GM23338 (cell line): ENCODE measurements at regions not wholly inside any gene's neighbourhood (a gene's known extent, or its start where the extent isn't known, plus 50 kb on each side); places are given as distances from the start of the nearest gene placed in this dataset.

Source experiments
- ATAC-seq: fragments of 200-7000 bp; cut with Tn5 transposase; 3 replicates; pipeline ENCODE4 v1.9.1; 2020
- DNase-seq: peaks from one replicate; pipeline ENCODE4 v3.0.0-alpha.2; 2015; ENCODE audit warnings: low spot score
- H2AFZ ChIP-seq: fragments of 200-600 bp; sonication (generic); 2 replicates; pipeline ENCODE4 v1.8.0; 2016; ENCODE audit warnings: antibody characterized with exemption, mild to moderate bottlenecking, moderate library complexity
- H3F3A ChIP-seq: fragments of 200-600 bp; sonication (generic); replicated peaks from 2 replicates; pipeline ENCODE4 v1.8.0; 2017; ENCODE audit warnings: antibody characterized with exemption, mixed run types, low read depth
- H3K27ac ChIP-seq: fragments of 200-600 bp; sonication (generic); 2 replicates; pipeline ENCODE4 v1.6.1; 2016; ENCODE audit warnings: low read depth
- H3K27me3 ChIP-seq: fragments of 200-600 bp; sonication (generic); 2 replicates; pipeline ENCODE4 v1.8.0; 2016; ENCODE audit warnings: mild to moderate bottlenecking, mixed run types, moderate library complexity; ENCODE audit not compliant: insufficient read depth
- H3K36me3 ChIP-seq: fragments of 200-600 bp; sonication (generic); 2 replicates; pipeline ENCODE4 v1.8.0; 2016; ENCODE audit warnings: mild to moderate bottlenecking; ENCODE audit not compliant: insufficient read depth
- H3K4me1 ChIP-seq: fragments of 200-600 bp; sonication (generic); 2 replicates; pipeline ENCODE4 v1.8.0; 2016; ENCODE audit warnings: mild to moderate bottlenecking, moderate library complexity; ENCODE audit not compliant: insufficient read depth
- H3K4me2 ChIP-seq: fragments of 200-600 bp; sonication (generic); 2 replicates; pipeline ENCODE4 v1.7.1; 2017; ENCODE audit warnings: mixed run types
- H3K4me3 ChIP-seq: fragments of 200-600 bp; sonication (generic); 2 replicates; pipeline ENCODE4 v1.6.1; 2016; ENCODE audit warnings: mixed run types
- H3K79me2 ChIP-seq: fragments of 200-600 bp; sonication (generic); replicated peaks from 2 replicates; pipeline ENCODE4 v1.8.0; 2017; ENCODE audit warnings: mild to moderate bottlenecking; ENCODE audit not compliant: insufficient read depth
- H3K9me2 ChIP-seq: fragments of 200-600 bp; sonication (generic); 2 replicates; pipeline ENCODE4 v1.8.0; 2017; ENCODE audit not compliant: insufficient read depth
- H4K20me1 ChIP-seq: fragments of 200-600 bp; sonication (generic); replicated peaks from 2 replicates; pipeline ENCODE4 v1.8.0; 2017; ENCODE audit warnings: mild to moderate bottlenecking; ENCODE audit not compliant: insufficient read depth
- H3K27ac Mint-ChIP-seq: 2 replicates; pipeline ENCODE4 v1.8.0; 2020; ENCODE audit warnings: inconsistent platforms, mild to moderate bottlenecking, moderate library complexity, mixed read lengths
- H3K27me3 Mint-ChIP-seq: 3 replicates; pipeline ENCODE4 v1.8.0; 2022; ENCODE audit warnings: low read depth, mild to moderate bottlenecking, moderate library complexity, mixed read lengths, inconsistent platforms; ENCODE audit not compliant: insufficient read depth, poor library complexity
- H3K36me3 Mint-ChIP-seq: 3 replicates; pipeline ENCODE4 v1.8.0; 2021; ENCODE audit warnings: low read depth, mild to moderate bottlenecking, inconsistent platforms, moderate library complexity, mixed read lengths
- H3K4me1 Mint-ChIP-seq: 3 replicates; pipeline ENCODE4 v1.8.0; 2020; ENCODE audit warnings: mild to moderate bottlenecking, inconsistent platforms, mixed read lengths
- H3K4me3 Mint-ChIP-seq: 3 replicates; pipeline ENCODE4 v1.8.0; 2021; ENCODE audit warnings: moderate library complexity, mild to moderate bottlenecking, inconsistent platforms, mixed read lengths
- H3K9me3 Mint-ChIP-seq: 3 replicates; pipeline ENCODE4 v1.8.0; 2020; ENCODE audit warnings: moderate library complexity, mild to moderate bottlenecking, inconsistent platforms, mixed read lengths
- CREB1 ChIP-seq: fragments of 250-450 bp; sonication (Bioruptor Pico); IDR thresholded peaks from 2 replicates; pipeline ENCODE4 v1.5.0; 2020; ENCODE audit warnings: low read depth, mild to moderate bottlenecking, moderate library complexity
- ETS1 ChIP-seq: IDR thresholded peaks from 2 replicates; pipeline ENCODE4 v1.6.1; 2016; ENCODE audit warnings: antibody characterized with exemption
- EZH2 ChIP-seq: fragments of 200-600 bp; sonication (generic); IDR thresholded peaks from one replicate; pipeline ENCODE4 v1.8.0; 2017; ENCODE audit warnings: antibody characterized with exemption, mild to moderate bottlenecking, low read depth; ENCODE audit not compliant: unreplicated experiment
- EZH2phosphoT487 ChIP-seq: fragments of 200-600 bp; sonication (generic); IDR thresholded peaks from one replicate; pipeline ENCODE4 v1.8.1; 2018; ENCODE audit warnings: antibody characterized with exemption; ENCODE audit not compliant: unreplicated experiment
- JUNB ChIP-seq: IDR thresholded peaks from one replicate; pipeline ENCODE4 v1.6.1; 2016; ENCODE audit warnings: antibody characterized with exemption; ENCODE audit not compliant: unreplicated experiment
- NANOG ChIP-seq: IDR thresholded peaks from 2 replicates; pipeline ENCODE4 v1.6.1; 2016; ENCODE audit warnings: antibody characterized with exemption, borderline replicate concordance
- POLR2AphosphoS5 ChIP-seq: IDR thresholded peaks from 2 replicates; pipeline ENCODE4 v1.6.1; 2016; ENCODE audit warnings: antibody characterized with exemption, low read depth
- STAT1 ChIP-seq: IDR thresholded peaks from one replicate; pipeline ENCODE4 v1.6.1; 2016; ENCODE audit warnings: antibody characterized with exemption; ENCODE audit not compliant: unreplicated experiment
- ZNF114 ChIP-seq: fragments of 250-450 bp; sonication (Bioruptor Pico); IDR thresholded peaks from 2 replicates; pipeline ENCODE4 v1.5.0; 2020; ENCODE audit warnings: mild to moderate bottlenecking, moderate library complexity
- ZNF331 ChIP-seq: fragments of 250-450 bp; sonication (Bioruptor Pico); IDR thresholded peaks from 2 replicates; pipeline ENCODE4 v1.5.0; 2020; ENCODE audit warnings: low read depth, mild to moderate bottlenecking, moderate library complexity
- ZNF462 ChIP-seq: fragments of 250-450 bp; sonication (Bioruptor Pico); IDR thresholded peaks from 2 replicates; pipeline ENCODE4 v1.5.0; 2020; ENCODE audit warnings: mild to moderate bottlenecking, moderate library complexity
- TF ChIP-seq, protein P1 (sequence below): IDR thresholded peaks from one replicate; pipeline ENCODE4 v1.6.1; 2018; ENCODE audit warnings: antibody characterized with exemption; ENCODE audit not compliant: unreplicated experiment
- TF ChIP-seq, protein P2 (sequence below), 2 experiments: fragments of 200-600 bp in 1 of 2; sonication (generic) in 1 of 2; conservative IDR thresholded peaks; 2 replicates each; pipeline versions ENCODE4 v1.5.1 to v1.6.1; 2016 to 2017; ENCODE audit warnings: antibody characterized with exemption in 2 of 2, low read depth in 2 of 2, mild to moderate bottlenecking in 2 of 2, moderate library complexity in 1 of 2

DNA sequence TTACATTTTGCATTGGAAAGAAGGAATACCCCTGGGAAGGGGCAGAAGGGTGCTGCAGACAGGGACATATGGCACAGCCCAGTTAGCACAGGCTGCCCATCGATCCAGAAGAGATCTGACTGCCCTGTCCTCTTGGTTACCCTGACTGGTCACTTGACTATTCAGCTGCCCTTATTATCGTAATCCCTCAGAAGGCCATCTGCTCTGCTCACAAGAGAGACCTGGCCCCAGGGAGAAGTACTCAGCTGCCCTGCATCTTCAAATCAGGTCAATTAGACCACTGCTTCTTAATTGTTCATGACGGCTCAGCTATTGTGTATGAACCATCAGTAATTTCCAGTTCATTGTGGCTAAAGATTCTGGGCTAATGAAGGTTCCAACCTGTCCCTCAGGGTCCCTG lies 345.0 kb downstream of the TLE1 start:
- ATAC-seq (no peak), DNase-seq (no peak)
- TF ChIP-seq CREB1 (CRISPR knock-in tag) (no peak), ZNF114 (CRISPR knock-in tag) (no peak), ZNF331 (no peak), POLR2AphosphoS5 (no peak), EZH2phosphoT487 (no peak), ZNF462 (CRISPR knock-in tag) (no peak), STAT1 (no peak), JUNB (no peak), EZH2 (no peak), ETS1 (no peak), NANOG (no peak)
- TF ChIP-seq, protein P1, sequence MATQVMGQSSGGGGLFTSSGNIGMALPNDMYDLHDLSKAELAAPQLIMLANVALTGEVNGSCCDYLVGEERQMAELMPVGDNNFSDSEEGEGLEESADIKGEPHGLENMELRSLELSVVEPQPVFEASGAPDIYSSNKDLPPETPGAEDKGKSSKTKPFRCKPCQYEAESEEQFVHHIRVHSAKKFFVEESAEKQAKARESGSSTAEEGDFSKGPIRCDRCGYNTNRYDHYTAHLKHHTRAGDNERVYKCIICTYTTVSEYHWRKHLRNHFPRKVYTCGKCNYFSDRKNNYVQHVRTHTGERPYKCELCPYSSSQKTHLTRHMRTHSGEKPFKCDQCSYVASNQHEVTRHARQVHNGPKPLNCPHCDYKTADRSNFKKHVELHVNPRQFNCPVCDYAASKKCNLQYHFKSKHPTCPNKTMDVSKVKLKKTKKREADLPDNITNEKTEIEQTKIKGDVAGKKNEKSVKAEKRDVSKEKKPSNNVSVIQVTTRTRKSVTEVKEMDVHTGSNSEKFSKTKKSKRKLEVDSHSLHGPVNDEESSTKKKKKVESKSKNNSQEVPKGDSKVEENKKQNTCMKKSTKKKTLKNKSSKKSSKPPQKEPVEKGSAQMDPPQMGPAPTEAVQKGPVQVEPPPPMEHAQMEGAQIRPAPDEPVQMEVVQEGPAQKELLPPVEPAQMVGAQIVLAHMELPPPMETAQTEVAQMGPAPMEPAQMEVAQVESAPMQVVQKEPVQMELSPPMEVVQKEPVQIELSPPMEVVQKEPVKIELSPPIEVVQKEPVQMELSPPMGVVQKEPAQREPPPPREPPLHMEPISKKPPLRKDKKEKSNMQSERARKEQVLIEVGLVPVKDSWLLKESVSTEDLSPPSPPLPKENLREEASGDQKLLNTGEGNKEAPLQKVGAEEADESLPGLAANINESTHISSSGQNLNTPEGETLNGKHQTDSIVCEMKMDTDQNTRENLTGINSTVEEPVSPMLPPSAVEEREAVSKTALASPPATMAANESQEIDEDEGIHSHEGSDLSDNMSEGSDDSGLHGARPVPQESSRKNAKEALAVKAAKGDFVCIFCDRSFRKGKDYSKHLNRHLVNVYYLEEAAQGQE, result no peak
- TF ChIP-seq, protein P2, sequence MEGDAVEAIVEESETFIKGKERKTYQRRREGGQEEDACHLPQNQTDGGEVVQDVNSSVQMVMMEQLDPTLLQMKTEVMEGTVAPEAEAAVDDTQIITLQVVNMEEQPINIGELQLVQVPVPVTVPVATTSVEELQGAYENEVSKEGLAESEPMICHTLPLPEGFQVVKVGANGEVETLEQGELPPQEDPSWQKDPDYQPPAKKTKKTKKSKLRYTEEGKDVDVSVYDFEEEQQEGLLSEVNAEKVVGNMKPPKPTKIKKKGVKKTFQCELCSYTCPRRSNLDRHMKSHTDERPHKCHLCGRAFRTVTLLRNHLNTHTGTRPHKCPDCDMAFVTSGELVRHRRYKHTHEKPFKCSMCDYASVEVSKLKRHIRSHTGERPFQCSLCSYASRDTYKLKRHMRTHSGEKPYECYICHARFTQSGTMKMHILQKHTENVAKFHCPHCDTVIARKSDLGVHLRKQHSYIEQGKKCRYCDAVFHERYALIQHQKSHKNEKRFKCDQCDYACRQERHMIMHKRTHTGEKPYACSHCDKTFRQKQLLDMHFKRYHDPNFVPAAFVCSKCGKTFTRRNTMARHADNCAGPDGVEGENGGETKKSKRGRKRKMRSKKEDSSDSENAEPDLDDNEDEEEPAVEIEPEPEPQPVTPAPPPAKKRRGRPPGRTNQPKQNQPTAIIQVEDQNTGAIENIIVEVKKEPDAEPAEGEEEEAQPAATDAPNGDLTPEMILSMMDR (conservative IDR thresholded peaks at IDR 0.05; ENCODE audit: low read depth in 2 of 2), result no peak
- peaks cover 4% of the 10 kb centered on the region; the same call in 2 of the 3 replicates for H3K4me1 Mint-ChIP-seq
- no peaks in the 10 kb centered on the region for H4K20me1 ChIP-seq
- no peaks in the 10 kb centered on the region for H3K79me2 ChIP-seq
- no peak overlapping the region for H3K27ac Mint-ChIP-seq
- H3K27me3 Mint-ChIP-seq, result no peaks in the 10 kb centered on the region
- no peaks in the 10 kb centered on the region for H3K9me3 Mint-ChIP-seq
- H3K4me1 ChIP-seq, result 0 out of 2 replicates have a peak, but pooled peaks cover 6% of the 10 kb centered on the region
- no peak overlapping the region for H3K4me3 Mint-ChIP-seq
- no peaks in the 10 kb centered on the region for H3F3A ChIP-seq
- H2AFZ ChIP-seq, result no peak overlapping the region
- no peak overlapping the region for H3K4me2 ChIP-seq
- no peaks in the 10 kb centered on the region for H3K36me3 Mint-ChIP-seq
- H3K27me3 ChIP-seq, result no peaks in the 10 kb centered on the region
- H3K9me2 ChIP-seq, result no peaks in the 10 kb centered on the region
- H3K36me3 ChIP-seq, result no peaks in the 10 kb centered on the region
- H3K27ac ChIP-seq, result no peak overlapping the region
- H3K4me3 ChIP-seq, result no peak overlapping the region
